ENCODE measurements at regions not wholly inside any gene's neighbourhood (a gene's known extent, or its start where the extent isn't known, plus 50 kb on each side); places are given as distances from the start of the nearest gene placed in this dataset.

- DNase-seq, result no peak
Measured at GRCh38 chr10:80861882-80862281, 324.2 kb downstream of the SH2D4B start.

- no peak for DNase-seq
Measured at GRCh38 chr10:80870282-80870681, 332.6 kb downstream of the SH2D4B start.

- DNase-seq, result no peak
Measured at GRCh38 chr10:80871083-80871482, 333.4 kb downstream of the SH2D4B start.

GRCh38 chr10:80878330-80878729, 340.6 kb downstream of the SH2D4B start:
- no peak for DNase-seq

GRCh38 chr10:80890146-80890545, 352.4 kb downstream of the SH2D4B start:
- DNase-seq, result no peak

- DNase-seq, result no peak
Measured at GRCh38 chr10:80893256-80893655, 355.6 kb downstream of the SH2D4B start.

DNA sequence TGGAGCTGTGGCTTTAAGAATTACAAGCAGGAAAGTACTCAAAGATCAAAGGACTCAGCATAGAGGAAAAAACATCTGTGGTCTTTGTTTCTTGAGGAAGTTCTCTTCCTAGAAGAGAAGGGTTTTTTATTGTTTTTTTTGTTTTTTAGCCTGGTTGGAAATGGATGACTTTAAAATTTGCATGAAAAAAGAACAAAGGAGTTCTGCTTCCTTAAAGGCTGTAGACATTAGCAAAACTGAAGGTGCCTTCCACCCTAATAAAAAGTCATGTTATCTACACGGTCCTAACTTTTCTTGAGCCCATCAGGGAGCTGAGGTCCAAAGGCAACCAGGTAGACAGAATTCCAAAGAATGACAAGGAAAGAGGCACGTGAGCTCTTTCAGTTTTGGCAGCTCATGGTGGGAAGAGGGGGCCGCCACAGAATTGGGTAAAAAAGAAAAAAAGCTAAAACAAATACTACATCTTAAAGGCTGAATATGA, 356.6 kb downstream of the SH2D4B start:
- DNase-seq, result no peak

DNA sequence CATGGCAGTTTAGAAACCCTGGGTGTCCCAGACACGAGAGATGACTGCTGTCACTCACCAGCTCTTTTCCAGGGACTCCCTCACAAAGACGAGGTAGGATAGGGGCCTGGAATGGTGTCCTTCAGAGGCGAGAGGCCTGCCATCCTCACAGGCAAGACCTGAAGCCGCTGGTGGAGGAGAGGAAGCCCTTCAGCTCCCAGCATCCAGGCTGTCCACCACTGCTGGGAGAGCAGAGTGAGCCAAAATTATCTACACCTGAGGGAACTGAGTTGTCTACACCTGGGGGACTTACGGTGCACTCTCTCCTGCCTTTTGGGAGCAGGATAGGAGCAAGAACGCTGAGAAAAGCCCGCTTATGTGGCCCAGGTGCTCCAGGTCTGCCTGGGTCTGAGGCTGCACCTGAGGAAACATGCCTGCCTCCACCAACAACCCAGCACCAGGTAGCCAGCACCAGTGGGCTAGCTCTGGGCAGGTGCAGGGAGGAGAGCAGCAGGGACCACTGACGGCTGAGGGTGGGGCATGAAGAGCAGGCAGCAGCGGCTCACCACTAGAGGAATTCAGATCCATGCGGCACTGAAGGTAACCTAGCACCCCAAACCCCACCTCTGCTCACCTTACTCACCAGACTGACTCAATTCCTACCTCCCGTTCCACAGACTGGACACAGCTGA, 357.2 kb downstream of the SH2D4B start:
- DNase-seq, result no peak

DNA sequence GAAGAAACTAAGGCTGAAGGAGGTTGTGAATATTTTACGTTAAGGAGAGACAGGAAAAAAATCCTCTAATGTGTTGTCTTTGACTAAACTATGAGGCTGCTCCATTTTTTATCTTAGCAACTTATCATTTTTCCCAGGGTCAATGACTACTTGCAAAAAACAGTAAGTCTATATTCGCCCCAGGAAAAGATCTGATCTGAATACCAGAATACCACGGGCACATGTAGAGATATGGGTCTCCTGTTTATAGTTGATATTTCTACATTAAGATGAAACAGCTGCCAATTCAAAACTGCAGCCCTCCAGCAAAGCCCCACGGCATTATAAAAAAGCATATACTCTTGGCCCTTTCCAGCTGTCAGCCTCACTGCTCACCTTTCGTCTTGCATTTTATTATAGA, 358.4 kb downstream of the SH2D4B start:
- DNase-seq, result no peak

- DNase-seq, result no peak
Measured at GRCh38 chr10:80896959-80897358, 359.3 kb downstream of the SH2D4B start.

- no peak for DNase-seq
Measured at GRCh38 chr10:80900661-80901060, 363.0 kb downstream of the SH2D4B start.

- DNase-seq, result no peak
Measured at GRCh38 chr10:80908611-80909010, 370.9 kb downstream of the SH2D4B start.

GRCh38 chr10:80909254-80909653, 371.6 kb downstream of the SH2D4B start:
- DNase-seq, result no peak

DNA sequence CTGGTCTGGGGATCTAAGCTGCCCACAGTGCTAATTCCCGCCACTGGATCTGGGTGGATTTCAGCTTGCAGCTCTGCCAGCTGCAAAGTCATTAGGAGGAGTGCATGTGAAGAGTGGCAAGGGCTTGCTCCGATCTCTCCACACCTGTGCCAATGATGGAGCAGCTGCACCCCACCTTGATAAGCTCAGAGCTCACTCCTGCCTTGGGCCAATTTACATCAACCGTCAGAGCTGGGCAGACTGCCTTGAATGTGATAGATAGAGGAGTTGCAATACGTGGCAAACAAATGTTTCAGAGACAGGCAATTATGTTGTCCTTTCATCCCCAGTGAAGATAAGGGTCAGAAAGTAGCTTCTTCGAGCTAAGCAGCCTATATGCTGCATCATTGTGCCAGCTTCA, 379.9 kb downstream of the SH2D4B start:
- no peak for DNase-seq

- no peak for DNase-seq
Measured at GRCh38 chr10:80921032-80921431, 383.3 kb downstream of the SH2D4B start.

GRCh38 chr10:80924063-80924952, 386.6 kb downstream of the SH2D4B start:
- DNase-seq, result peak; percentile 0

- no peak for DNase-seq
Measured at GRCh38 chr10:80927419-80928078, 389.8 kb downstream of the SH2D4B start.

- no peak for DNase-seq
Measured at GRCh38 chr10:80938903-80939302, 401.2 kb downstream of the SH2D4B start.

- no peak for DNase-seq
Measured at GRCh38 chr10:80945264-80945880, 407.7 kb downstream of the SH2D4B start.

GRCh38 chr10:80946073-80946472, 408.4 kb downstream of the SH2D4B start:
- DNase-seq, result no peak

DNA sequence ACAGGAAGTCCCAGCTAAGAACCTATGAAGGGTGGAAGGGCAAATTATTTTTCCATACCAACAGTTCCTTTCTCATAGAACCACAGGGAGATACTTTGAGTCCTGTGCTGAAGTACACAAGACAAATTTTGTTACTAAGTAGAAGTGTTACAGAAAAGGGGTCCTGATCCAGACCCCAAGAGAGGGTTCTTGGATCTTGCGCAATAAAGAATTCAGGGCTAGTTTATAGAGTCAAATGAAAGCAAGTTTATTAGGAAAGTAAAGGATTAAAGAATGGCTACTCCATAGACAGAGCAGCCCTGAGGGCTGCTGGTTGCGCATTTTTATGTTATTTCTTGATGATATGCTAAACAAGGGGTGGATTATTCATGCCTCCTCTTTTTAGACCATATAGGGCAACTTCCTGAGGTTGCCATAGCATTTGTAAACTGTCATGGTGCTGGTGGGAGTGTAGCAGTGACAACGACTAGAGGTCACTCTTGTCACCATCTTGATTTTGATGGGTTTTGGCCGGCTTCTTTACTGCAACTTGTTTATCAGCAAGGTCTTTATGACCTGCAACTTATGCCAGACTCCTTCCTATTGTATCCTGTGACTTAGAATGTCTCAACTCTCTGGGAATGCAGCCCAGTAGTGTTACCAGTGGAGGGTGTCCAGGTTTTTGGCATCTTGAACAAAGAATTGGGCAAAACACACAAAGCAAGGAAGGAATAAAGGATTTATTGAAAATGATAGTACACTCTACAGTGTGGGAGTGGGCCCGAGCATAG, 409.4 kb downstream of the SH2D4B start:
- no peak for DNase-seq

- no peak for DNase-seq
Measured at GRCh38 chr10:80949785-80950184, 412.1 kb downstream of the SH2D4B start.

All from NCI-H748 treated with DMSO at 0.1 percent for 48 hours (cell line).